ENCODE measurements at regions not wholly inside any gene's neighbourhood (a gene's known extent, or its start where the extent isn't known, plus 50 kb on each side); places are given as distances from the start of the nearest gene placed in this dataset.
A peak's percentile ranks its signal among the peaks of the same experiment; 100 is the strongest.

DNA sequence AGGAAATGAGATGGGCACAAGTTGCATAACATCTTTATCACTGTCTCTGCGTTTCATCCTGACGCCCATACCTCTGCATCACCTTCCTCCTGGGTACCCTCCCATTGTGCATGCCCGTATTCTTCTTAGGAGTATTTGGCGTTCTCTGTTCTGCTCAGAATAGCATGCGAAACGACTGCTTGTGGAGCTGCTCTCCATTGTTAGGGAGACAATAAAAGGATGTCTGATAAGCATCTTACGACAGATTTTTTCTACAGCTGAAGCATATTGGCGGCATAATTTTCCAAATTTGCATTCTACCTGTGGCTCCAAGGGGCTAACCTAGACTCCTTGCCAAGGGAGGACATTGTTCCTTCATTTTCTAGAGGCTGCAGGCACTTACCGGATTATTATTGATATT, 118.6 kb downstream of the EDN1 start:
- no peaks in the 10 kb centered on the region for H3K4me1 ChIP-seq
- intact Hi-C loops (cut with DNase I) = no loop called here
- TF ChIP-seq, protein P1, sequence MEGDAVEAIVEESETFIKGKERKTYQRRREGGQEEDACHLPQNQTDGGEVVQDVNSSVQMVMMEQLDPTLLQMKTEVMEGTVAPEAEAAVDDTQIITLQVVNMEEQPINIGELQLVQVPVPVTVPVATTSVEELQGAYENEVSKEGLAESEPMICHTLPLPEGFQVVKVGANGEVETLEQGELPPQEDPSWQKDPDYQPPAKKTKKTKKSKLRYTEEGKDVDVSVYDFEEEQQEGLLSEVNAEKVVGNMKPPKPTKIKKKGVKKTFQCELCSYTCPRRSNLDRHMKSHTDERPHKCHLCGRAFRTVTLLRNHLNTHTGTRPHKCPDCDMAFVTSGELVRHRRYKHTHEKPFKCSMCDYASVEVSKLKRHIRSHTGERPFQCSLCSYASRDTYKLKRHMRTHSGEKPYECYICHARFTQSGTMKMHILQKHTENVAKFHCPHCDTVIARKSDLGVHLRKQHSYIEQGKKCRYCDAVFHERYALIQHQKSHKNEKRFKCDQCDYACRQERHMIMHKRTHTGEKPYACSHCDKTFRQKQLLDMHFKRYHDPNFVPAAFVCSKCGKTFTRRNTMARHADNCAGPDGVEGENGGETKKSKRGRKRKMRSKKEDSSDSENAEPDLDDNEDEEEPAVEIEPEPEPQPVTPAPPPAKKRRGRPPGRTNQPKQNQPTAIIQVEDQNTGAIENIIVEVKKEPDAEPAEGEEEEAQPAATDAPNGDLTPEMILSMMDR (IDR thresholded peaks at IDR 0.05) = no peak
- H3K27me3 ChIP-seq = no peaks in the 10 kb centered on the region
- no peak overlapping the region for H3K4me3 ChIP-seq
- no peaks in the 10 kb centered on the region for H3K36me3 ChIP-seq
- ATAC-seq (no peak), DNase-seq (no peak), FAIRE-seq (no peak)
- H3K9me3 ChIP-seq = no peaks in the 10 kb centered on the region
- no peak overlapping the region for H3K27ac ChIP-seq
- 78 to 82% methylated on average over 9 of the region's 9 CpGs for WGBS, 2 donors

DNA sequence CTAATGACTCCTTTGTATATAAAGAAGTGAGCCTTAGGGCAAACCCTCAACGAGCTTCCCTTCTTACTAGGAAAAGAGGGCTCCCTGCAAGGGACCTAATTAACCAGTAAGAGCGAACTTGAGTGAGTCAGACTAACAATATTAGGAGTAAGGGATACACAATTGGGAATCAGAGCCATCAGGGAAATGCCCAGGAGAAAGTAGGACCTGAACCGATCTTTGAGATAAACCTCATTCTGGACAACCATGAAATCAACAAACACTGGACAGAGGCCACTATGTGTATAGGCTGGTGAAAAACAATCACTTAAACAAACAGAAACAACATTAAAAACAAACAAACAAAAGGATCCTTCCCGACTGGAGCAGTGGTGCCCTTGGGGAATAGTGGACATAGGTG, 120.8 kb downstream of the EDN1 start:
- TF ChIP-seq, protein P1 (IDR thresholded peaks at IDR 0.05) = no peak
- FAIRE-seq (no peak), ATAC-seq (no peak), DNase-seq (no peak)
- Histone ChIP-seq H3K4me1 (peaks cover 0 to 4% (median 0%) of the 10 kb centered on the region in 3 donors), H3K4me3 (no peak overlapping the region), H3K36me3 (no peaks in the 10 kb centered on the region), H3K9me3 (no peaks in the 10 kb centered on the region), H3K27me3 (no peaks in the 10 kb centered on the region), H3K27ac (no peak overlapping the region)
- intact Hi-C loops (cut with DNase I) = no loop called here
- WGBS, 2 donors = 72 to 86% methylated on average over 4 of the region's 4 CpGs

DNA sequence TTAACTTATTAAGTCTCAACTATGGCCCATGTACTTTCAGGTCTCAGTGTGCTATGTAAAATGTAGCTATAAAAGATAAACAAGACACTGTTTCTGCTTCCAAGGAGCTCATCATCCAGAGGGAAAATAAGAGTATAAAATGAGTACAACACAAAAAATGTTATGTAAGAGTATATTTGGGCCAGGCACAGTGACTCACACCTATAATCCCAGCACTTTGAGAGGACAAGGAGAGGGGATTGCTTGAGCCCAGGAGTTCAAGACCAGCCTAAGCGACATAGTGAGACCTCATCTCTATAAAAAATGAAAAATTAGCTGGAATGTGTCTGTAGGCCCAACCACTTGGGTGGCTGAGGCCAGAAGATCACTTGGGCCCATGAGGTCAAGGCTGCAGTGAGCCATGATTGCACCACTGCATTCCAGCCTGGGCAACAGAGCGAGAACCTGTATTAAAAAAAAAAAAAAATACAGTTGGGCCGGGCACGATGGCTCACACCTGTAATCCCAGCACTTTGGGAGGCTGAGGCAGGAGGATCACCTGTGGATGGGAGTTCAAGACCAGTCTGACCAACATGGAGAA, 124.0 kb downstream of the EDN1 start:
- FAIRE-seq = no peak
- H3K27me3 ChIP-seq = no peaks in the 10 kb centered on the region
- TF ChIP-seq, protein P1 (IDR thresholded peaks at IDR 0.05) = no peak
- H3K9me3 ChIP-seq = no peaks in the 10 kb centered on the region
- H3K4me1 ChIP-seq = peaks cover 0 to 6% (median 0%) of the 10 kb centered on the region in 3 donors
- no peak overlapping the region for H3K27ac ChIP-seq
- no peak overlapping the region for H3K4me3 ChIP-seq
- WGBS, 2 donors = 94 to 98% methylated on average over 4 of the region's 4 CpGs
- H3K36me3 ChIP-seq = no peaks in the 10 kb centered on the region
- ATAC-seq = no peak
- intact Hi-C loops (cut with DNase I) = no loop called here
- no peak for DNase-seq

DNA sequence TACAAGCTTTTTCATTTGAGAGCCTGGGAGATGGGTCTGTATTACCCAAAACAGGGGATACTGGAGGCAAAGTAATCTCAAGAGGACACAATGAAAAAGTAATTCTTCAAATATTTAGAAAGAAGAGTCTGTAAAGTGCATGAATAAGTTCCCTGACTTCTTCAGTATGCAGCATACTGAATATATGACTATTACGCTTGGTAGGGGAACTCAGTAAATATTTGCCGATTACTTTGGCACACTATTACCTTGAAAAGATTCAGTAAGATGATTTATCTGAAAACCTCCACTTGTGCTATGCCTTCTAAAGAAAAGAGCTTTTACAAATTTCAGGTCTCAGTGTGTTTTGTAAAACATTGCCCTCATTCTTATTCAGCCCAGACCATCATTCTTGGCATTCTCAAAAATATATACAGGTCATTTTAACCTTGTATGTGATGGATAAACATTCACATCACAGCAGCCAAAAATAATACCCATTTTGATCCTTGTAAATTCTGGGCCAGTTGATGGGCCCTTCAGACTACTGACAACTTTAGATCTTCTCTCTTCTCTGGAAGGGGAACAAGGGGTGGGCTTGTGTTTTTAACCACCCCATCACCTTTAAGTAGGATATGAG, 125.9 kb downstream of the EDN1 start:
- FAIRE-seq = no peak
- peaks cover 0 to 12% (median 0%) of the 10 kb centered on the region in 3 donors for H3K4me1 ChIP-seq
- 19% methylated on average over 2 of the region's 2 CpGs for WGBS, 2 donors
- intact Hi-C loops (cut with DNase I) = no loop called here
- no peaks in the 10 kb centered on the region for H3K36me3 ChIP-seq
- no peaks in the 10 kb centered on the region for H3K27me3 ChIP-seq
- no peak for DNase-seq
- no peaks in the 10 kb centered on the region for H3K9me3 ChIP-seq
- TF ChIP-seq, protein P1 (IDR thresholded peaks at IDR 0.05) = no peak
- no peak overlapping the region for H3K4me3 ChIP-seq
- ATAC-seq = peak in 2 of 4 donors; percentile 53 to 68
- no peak overlapping the region for H3K27ac ChIP-seq

DNA sequence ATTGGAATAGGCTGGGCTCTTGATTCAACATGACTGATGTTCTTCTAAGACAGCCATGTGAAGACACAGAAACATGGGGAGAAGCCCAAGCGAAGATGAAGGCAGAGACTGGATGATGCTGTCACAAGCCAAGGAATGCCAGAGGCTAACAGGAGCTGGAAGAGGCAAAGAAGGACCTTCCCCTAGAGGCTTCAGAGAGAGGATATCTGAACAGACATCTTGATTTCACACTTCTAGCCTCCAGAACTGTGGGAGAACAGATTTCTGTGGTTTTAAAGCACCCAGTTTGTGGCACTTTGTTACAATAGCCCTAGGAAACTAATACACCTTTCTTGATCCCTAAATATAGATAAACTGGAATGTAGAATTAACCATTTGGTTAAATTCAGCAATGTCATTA, 127.0 kb downstream of the EDN1 start:
- Histone ChIP-seq H3K36me3 (no peaks in the 10 kb centered on the region), H3K9me3 (no peaks in the 10 kb centered on the region), H3K27me3 (no peaks in the 10 kb centered on the region), H3K4me1 (peaks cover 0 to 12% (median 0%) of the 10 kb centered on the region in 3 donors), H3K4me3 (no peak overlapping the region), H3K27ac (no peak overlapping the region)
- TF ChIP-seq, protein P1 (IDR thresholded peaks at IDR 0.05) = no peak
- FAIRE-seq (no peak), DNase-seq (no peak), ATAC-seq (no peak)
- 96 to 100% methylated on average over 1 of the region's 1 CpG for WGBS, 2 donors
- intact Hi-C loops (cut with DNase I) = no loop called here

Data from pancreas (tissue), 10 donors.